GM12878 (cell line): ENCODE measurements at regions not wholly inside any gene's neighbourhood (a gene's known extent, or its start where the extent isn't known, plus 50 kb on each side); places are given as distances from the start of the nearest gene placed in this dataset.

Experiments
- ATAC-seq: fragments of 200-7000 bp; cut with Tn5 transposase; 3 replicates; pipeline ENCODE4 v1.9.1; 2020; ENCODE audit warnings: mild to moderate bottlenecking, moderate library complexity
- BruUV-seq: library from RNA; stranded (reverse); fragments of 400-500 nt; replicated peaks from 2 replicates; lab custom pipeline; 2021; lab: Mats Ljungman, UMichigan
- CTCF ChIA-PET: fragments of 300-600 bp; sonication (Branson Sonifier 250); formaldehyde crosslinking; extraction: SDS; loops from one replicate; lab custom pipeline; 2021; ENCODE audit warnings: inconsistent platforms; lab: Yijun Ruan, JAX
- POLR2A ChIA-PET: fragments of 350-600 bp; formaldehyde crosslinking; extraction: SDS; loops from one replicate; lab custom pipeline; 2021; ENCODE audit warnings: inconsistent platforms; lab: Charles Lee
- RAD21 ChIA-PET: fragments of 300-600 bp; sonication (Branson Sonifier 250); formaldehyde crosslinking; loops from one replicate; lab custom pipeline; 2023; ENCODE audit warnings: antibody characterized with exemption; ENCODE audit not compliant: unreplicated experiment; lab: Charles Lee
- SMC1A ChIA-PET: fragments of 300-600 bp; sonication (Branson Sonifier 250); formaldehyde crosslinking; loops from one replicate; lab custom pipeline; 2023; ENCODE audit not compliant: unreplicated experiment, uncharacterized antibody; lab: Charles Lee
- DNase-seq: peaks from one replicate; pipeline ENCODE4 v3.0.0-alpha.2; 2011; ENCODE audit warnings: low read depth, low spot score
- FAIRE-seq: peaks from 3 replicates; lab custom pipeline; 2011; peaks lifted over from hg19 to GRCh38; lab: Jason Lieb, UNC
- H2AFZ ChIP-seq: 2 replicates; pipeline ENCODE4 v1.6.0; 2011; ENCODE audit warnings: low read depth, low read length, control low read depth; ENCODE audit not compliant: control insufficient read depth
- H3K27ac ChIP-seq: 2 replicates; pipeline ENCODE4 v1.5.1; 2011; ENCODE audit warnings: control low read depth; ENCODE audit not compliant: control insufficient read depth, insufficient read depth
- H3K27me3 ChIP-seq, 2 experiments: replicated peaks in 1 of 2; 2 replicates each; pipeline versions ENCODE4 v1.6.0 to v1.6.1; 2011; ENCODE audit warnings: low read length in 1 of 2; ENCODE audit not compliant: control insufficient read depth in 2 of 2, insufficient read depth in 2 of 2
- H3K36me3 ChIP-seq, 2 experiments: 2 replicates each; pipeline ENCODE4 v1.5.1; 2011; ENCODE audit warnings: low read length in 1 of 2; ENCODE audit not compliant: control insufficient read depth in 2 of 2, insufficient read depth in 2 of 2
- H3K4me1 ChIP-seq: 2 replicates; pipeline ENCODE4 v1.6.1; 2011; ENCODE audit warnings: mild to moderate bottlenecking, low read length, moderate library complexity, mixed read lengths; ENCODE audit not compliant: control insufficient read depth, insufficient read depth
- H3K4me2 ChIP-seq: 2 replicates; pipeline ENCODE4 v1.6.0; 2011; ENCODE audit warnings: control low read depth; ENCODE audit not compliant: control insufficient read depth, insufficient read depth
- H3K4me3 ChIP-seq: fragments of 200-600 bp; sonication (generic); 2 replicates; pipeline ENCODE4 v1.5.1; 2016
- H3K79me2 ChIP-seq: 2 replicates; pipeline ENCODE4 v1.6.0; 2011; ENCODE audit warnings: low read length; ENCODE audit not compliant: control insufficient read depth, insufficient read depth
- H3K9ac ChIP-seq: 2 replicates; pipeline ENCODE4 v1.8.0; 2011; ENCODE audit warnings: low read length, control low read depth, mixed read lengths; ENCODE audit not compliant: control insufficient read depth, insufficient read depth
- H3K9me3 ChIP-seq: replicated peaks from 3 replicates; pipeline ENCODE4 v1.5.1; 2011; ENCODE audit warnings: mild to moderate bottlenecking, low read length; ENCODE audit not compliant: control insufficient read depth, insufficient read depth
- H4K20me1 ChIP-seq: 2 replicates; pipeline ENCODE4 v1.6.0; 2011; ENCODE audit not compliant: control insufficient read depth, insufficient read depth
- ATF2 ChIP-seq: IDR thresholded peaks from 2 replicates; pipeline ENCODE4 v1.6.1; 2012; ENCODE audit warnings: low read length, inconsistent platforms
- ESRRA ChIP-seq: IDR thresholded peaks from 2 replicates; pipeline ENCODE4 v1.6.1; 2012; ENCODE audit warnings: mild to moderate bottlenecking, low read length, improper control_type of control experiment
- NR2C2 ChIP-seq: IDR thresholded peaks from 2 replicates; pipeline ENCODE4 v1.6.1; 2011; ENCODE audit warnings: borderline replicate concordance, low read depth; ENCODE audit not compliant: control insufficient read depth, insufficient read length
- PML ChIP-seq: IDR thresholded peaks from 2 replicates; pipeline ENCODE4 v1.6.1; 2012; ENCODE audit warnings: low read length, inconsistent platforms
- ZNF217 ChIP-seq: fragments of 450-650 bp; IDR thresholded peaks from 2 replicates; pipeline ENCODE4 v1.6.1; 2017; ENCODE audit warnings: antibody characterized with exemption, mild to moderate bottlenecking
- ZNF24 ChIP-seq: fragments of 450-650 bp; IDR thresholded peaks from 2 replicates; pipeline ENCODE4 v1.6.1; 2017; ENCODE audit warnings: antibody characterized with exemption, mild to moderate bottlenecking
- WGBS: methylation state at CpG from one replicate; pipeline ENCODE4 v1.1.6; 2016; ENCODE audit warnings: low lambda C conversion rate; ENCODE audit not compliant: insufficient replicate concordance, insufficient coverage; ENCODE audit errors: missing lambda C conversion rate; 5-methylcytosine and 5-hydroxymethylcytosine counted together
- in situ Hi-C: fragments of 300-500 bp; cut with MboI; formaldehyde crosslinking; loops from 9 replicates; pipeline ENCODE4 v1.14.3; 2018; ENCODE audit warnings: mixed read lengths
- intact Hi-C: fragments of 100-400 bp; cut with micrococcal nuclease; formaldehyde crosslinking; loops from one replicate; pipeline ENCODE4 v1.14.2; 2022; ENCODE audit not compliant: unreplicated experiment
- TF ChIP-seq, protein P1 (sequence below): IDR thresholded peaks from 2 replicates; pipeline ENCODE4 v1.6.1; 2012; ENCODE audit warnings: low read depth, low read length, improper control_type of control experiment

DNA sequence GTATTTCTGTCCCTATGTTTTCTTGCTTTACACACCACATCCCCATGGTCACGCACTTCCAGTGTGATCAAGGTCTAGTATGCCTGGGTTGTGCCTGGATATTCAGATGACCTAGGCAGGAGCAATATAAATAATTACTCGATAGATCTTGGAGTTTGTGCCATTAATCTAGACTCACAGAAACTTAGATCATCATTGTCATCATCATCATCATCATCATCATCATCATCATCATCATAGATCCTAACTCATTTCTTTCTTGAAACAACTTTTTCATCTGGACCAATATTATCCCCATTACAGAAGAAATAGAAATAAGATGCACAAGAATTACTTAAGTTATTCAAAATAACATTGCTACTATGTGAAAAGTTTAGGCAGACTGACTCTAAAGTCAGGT, 130.3 kb upstream of the LRRTM4 start:
- SMC1A ChIA-PET = no interaction called here
- FAIRE-seq = no peak
- RAD21 ChIA-PET = no interaction called here
- CTCF ChIA-PET = no interaction called here
- Histone ChIP-seq H3K9me3 (no peaks in the 10 kb centered on the region), H3K4me2 (no peak overlapping the region), H3K9ac (no peak overlapping the region), H3K4me3 (no peak overlapping the region), H3K4me1 (no peaks in the 10 kb centered on the region), H2AFZ (no peak overlapping the region), H3K27ac (no peak overlapping the region), H3K79me2 (no peaks in the 10 kb centered on the region), H3K27me3 (no peaks in the 10 kb centered on the region), H4K20me1 (no peaks in the 10 kb centered on the region), H3K36me3 (no peaks in the 10 kb centered on the region)
- DNase-seq = no peak
- intact Hi-C loops = no loop called here
- POLR2A ChIA-PET = no interaction called here
- ATAC-seq = no peak
- in situ Hi-C loops = no loop called here
- BruUV-seq = no TSS peak
- 3% methylated on average over 2 of the region's 2 CpGs for WGBS
- TF ChIP-seq ZNF24 (no peak), ESRRA (no peak), ZNF217 (no peak), ATF2 (no peak), PML (no peak), NR2C2 (no peak)
- TF ChIP-seq, protein P1, sequence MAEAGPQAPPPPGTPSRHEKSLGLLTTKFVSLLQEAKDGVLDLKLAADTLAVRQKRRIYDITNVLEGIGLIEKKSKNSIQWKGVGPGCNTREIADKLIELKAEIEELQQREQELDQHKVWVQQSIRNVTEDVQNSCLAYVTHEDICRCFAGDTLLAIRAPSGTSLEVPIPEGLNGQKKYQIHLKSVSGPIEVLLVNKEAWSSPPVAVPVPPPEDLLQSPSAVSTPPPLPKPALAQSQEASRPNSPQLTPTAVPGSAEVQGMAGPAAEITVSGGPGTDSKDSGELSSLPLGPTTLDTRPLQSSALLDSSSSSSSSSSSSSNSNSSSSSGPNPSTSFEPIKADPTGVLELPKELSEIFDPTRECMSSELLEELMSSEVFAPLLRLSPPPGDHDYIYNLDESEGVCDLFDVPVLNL = no peak
